ENCODE measurements at regions not wholly inside any gene's neighbourhood (a gene's known extent, or its start where the extent isn't known, plus 50 kb on each side); places are given as distances from the start of the nearest gene placed in this dataset.

- H3K9ac ChIP-seq (ENCODE audit: low read length): no peak overlapping the region
- no peak overlapping the region for H2AFZ ChIP-seq (ENCODE audit: low read depth, low read length)
- TF ChIP-seq EZH2 (IDR thresholded peaks at IDR 0.05; ENCODE audit: borderline replicate concordance, insufficient read depth, low read length, poor library complexity, severe bottlenecking) (no peak), REST (IDR thresholded peaks at IDR 0.05; ENCODE audit: borderline replicate concordance) (no peak), RAD21 (conservative IDR thresholded peaks at IDR 0.05) (no peak), EP300 (conservative IDR thresholded peaks at IDR 0.05; ENCODE audit: poor library complexity, severe bottlenecking) (no peak), MXI1 (conservative IDR thresholded peaks at IDR 0.05; ENCODE audit: poor library complexity, severe bottlenecking) (no peak), SMC3 (conservative IDR thresholded peaks at IDR 0.05; ENCODE audit: poor library complexity) (no peak)
- TF ChIP-seq, protein P1, sequence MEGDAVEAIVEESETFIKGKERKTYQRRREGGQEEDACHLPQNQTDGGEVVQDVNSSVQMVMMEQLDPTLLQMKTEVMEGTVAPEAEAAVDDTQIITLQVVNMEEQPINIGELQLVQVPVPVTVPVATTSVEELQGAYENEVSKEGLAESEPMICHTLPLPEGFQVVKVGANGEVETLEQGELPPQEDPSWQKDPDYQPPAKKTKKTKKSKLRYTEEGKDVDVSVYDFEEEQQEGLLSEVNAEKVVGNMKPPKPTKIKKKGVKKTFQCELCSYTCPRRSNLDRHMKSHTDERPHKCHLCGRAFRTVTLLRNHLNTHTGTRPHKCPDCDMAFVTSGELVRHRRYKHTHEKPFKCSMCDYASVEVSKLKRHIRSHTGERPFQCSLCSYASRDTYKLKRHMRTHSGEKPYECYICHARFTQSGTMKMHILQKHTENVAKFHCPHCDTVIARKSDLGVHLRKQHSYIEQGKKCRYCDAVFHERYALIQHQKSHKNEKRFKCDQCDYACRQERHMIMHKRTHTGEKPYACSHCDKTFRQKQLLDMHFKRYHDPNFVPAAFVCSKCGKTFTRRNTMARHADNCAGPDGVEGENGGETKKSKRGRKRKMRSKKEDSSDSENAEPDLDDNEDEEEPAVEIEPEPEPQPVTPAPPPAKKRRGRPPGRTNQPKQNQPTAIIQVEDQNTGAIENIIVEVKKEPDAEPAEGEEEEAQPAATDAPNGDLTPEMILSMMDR (IDR thresholded peaks at IDR 0.05; ENCODE audit: poor library complexity, severe bottlenecking): no peak
- H3K36me3 ChIP-seq (ENCODE audit: insufficient read depth, low read length): no peaks in the 10 kb centered on the region
- no peak overlapping the region for H3K4me3 ChIP-seq (ENCODE audit: low read length)
- H4K20me1 ChIP-seq (ENCODE audit: insufficient read depth): no peaks in the 10 kb centered on the region
- H3K79me2 ChIP-seq (replicated peaks; ENCODE audit: insufficient read depth, low read length): no peaks in the 10 kb centered on the region
- H3K9me3 ChIP-seq (ENCODE audit: low read length): no peaks in the 10 kb centered on the region
- H3K4me2 ChIP-seq (ENCODE audit: low read length): no peak overlapping the region
- H3K9me2 ChIP-seq (ENCODE audit: insufficient read depth, low read length): no peaks in the 10 kb centered on the region
- H3F3A ChIP-seq (ENCODE audit: insufficient read depth, low read length, poor library complexity, severe bottlenecking): no peaks in the 10 kb centered on the region
- no peaks in the 10 kb centered on the region for H3K27me3 ChIP-seq (ENCODE audit: insufficient read depth, low read depth, low read length)
- no peak overlapping the region for H3K27ac ChIP-seq (ENCODE audit: low read length)
Observed at GRCh38 chr7:10815546-10815945, 158.1 kb upstream of the PHF14 start.

GRCh38 chr7:10821156-10821555 is 152.5 kb upstream of the PHF14 start:
- H3K9me2 ChIP-seq (ENCODE audit: insufficient read depth, low read length): no peaks in the 10 kb centered on the region
- no peaks in the 10 kb centered on the region for H3K79me2 ChIP-seq (replicated peaks; ENCODE audit: insufficient read depth, low read length)
- H3K4me2 ChIP-seq (ENCODE audit: low read length): no peak overlapping the region
- no peaks in the 10 kb centered on the region for H3K27me3 ChIP-seq (ENCODE audit: insufficient read depth, low read depth, low read length)
- no peaks in the 10 kb centered on the region for H4K20me1 ChIP-seq (ENCODE audit: insufficient read depth)
- no peaks in the 10 kb centered on the region for H3K36me3 ChIP-seq (ENCODE audit: insufficient read depth, low read length)
- H2AFZ ChIP-seq (ENCODE audit: low read depth, low read length): no peak overlapping the region
- TF ChIP-seq, protein P1 (IDR thresholded peaks at IDR 0.05; ENCODE audit: poor library complexity, severe bottlenecking): no peak
- no peak overlapping the region for H3K9ac ChIP-seq (ENCODE audit: low read length)
- no peak overlapping the region for H3K27ac ChIP-seq (ENCODE audit: low read length)
- no peaks in the 10 kb centered on the region for H3F3A ChIP-seq (ENCODE audit: insufficient read depth, low read length, poor library complexity, severe bottlenecking)
- H3K9me3 ChIP-seq (ENCODE audit: low read length): no peaks in the 10 kb centered on the region
- no peak overlapping the region for H3K4me3 ChIP-seq (ENCODE audit: low read length)

All from neural cell (in vitro differentiated cells).